ENCODE measurements at regions not wholly inside any gene's neighbourhood (a gene's known extent, or its start where the extent isn't known, plus 50 kb on each side); places are given as distances from the start of the nearest gene placed in this dataset.
"Not testable (repeated sequence)": the region's sequence is repeated elsewhere in the genome, so short reads cannot be mapped to it uniquely, and the experiment has no call there.

DNA sequence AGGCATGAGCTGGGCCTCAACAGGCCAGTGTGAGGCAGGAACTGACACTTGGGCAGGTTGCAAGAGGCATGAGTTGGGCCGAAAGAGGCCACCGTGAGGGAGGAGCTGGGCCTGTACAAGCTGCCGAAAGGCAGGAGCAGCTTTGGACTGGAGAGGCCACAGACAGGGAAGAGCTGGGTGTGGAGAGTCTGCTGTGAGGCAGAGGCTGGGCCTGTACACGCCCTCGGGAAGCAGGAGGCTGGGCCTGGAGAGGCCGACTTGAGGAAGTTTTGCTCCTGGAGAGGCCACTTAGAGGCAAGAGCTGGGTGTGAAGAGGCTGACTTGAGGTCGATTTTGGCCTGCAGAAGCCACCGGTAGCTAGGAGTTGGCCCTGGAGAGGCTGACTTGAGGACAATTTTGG is 73.3 kb upstream of the COBL start:
- intact Hi-C loops (cut with micrococcal nuclease); CTCF ChIA-PET; DNase-seq: not testable (repeated sequence)

GRCh38 chr7:51389216-51389812 is 72.7 kb upstream of the COBL start:
- ATAC-seq (ENCODE audit: low read depth); DNase-seq; H3K4me3 Mint-ChIP-seq; CTCF ChIA-PET; H3K36me3 Mint-ChIP-seq (ENCODE audit: low read depth); H3K9me3 Mint-ChIP-seq; H3K27ac Mint-ChIP-seq; H3K4me1 Mint-ChIP-seq; intact Hi-C loops (cut with micrococcal nuclease); POLR2A ChIA-PET; H3K27me3 Mint-ChIP-seq: not testable (repeated sequence)

More for the DNA sequence above, 73.3 kb upstream of the COBL start:
- H3K36me3 Mint-ChIP-seq (ENCODE audit: low read depth); POLR2A ChIA-PET; H3K4me1 Mint-ChIP-seq; H3K4me3 Mint-ChIP-seq; H3K27me3 Mint-ChIP-seq; H3K27ac Mint-ChIP-seq; H3K9me3 Mint-ChIP-seq; ATAC-seq (ENCODE audit: low read depth): not testable (repeated sequence)

- H3K27me3 Mint-ChIP-seq; DNase-seq; H3K4me3 Mint-ChIP-seq; H3K4me1 Mint-ChIP-seq; H3K36me3 Mint-ChIP-seq (ENCODE audit: low read depth); H3K27ac Mint-ChIP-seq; POLR2A ChIA-PET; ATAC-seq (ENCODE audit: low read depth); H3K9me3 Mint-ChIP-seq; intact Hi-C loops (cut with micrococcal nuclease); CTCF ChIA-PET: not testable (repeated sequence)
Measured at GRCh38 chr7:51388241-51388640, 71.6 kb upstream of the COBL start.

GRCh38 chr7:51386806-51387568 is 70.4 kb upstream of the COBL start:
- CTCF ChIA-PET; H3K4me3 Mint-ChIP-seq; H3K9me3 Mint-ChIP-seq; H3K27me3 Mint-ChIP-seq; intact Hi-C loops (cut with micrococcal nuclease); H3K27ac Mint-ChIP-seq; POLR2A ChIA-PET; H3K4me1 Mint-ChIP-seq; DNase-seq; H3K36me3 Mint-ChIP-seq (ENCODE audit: low read depth); ATAC-seq (ENCODE audit: low read depth): not testable (repeated sequence)

DNA sequence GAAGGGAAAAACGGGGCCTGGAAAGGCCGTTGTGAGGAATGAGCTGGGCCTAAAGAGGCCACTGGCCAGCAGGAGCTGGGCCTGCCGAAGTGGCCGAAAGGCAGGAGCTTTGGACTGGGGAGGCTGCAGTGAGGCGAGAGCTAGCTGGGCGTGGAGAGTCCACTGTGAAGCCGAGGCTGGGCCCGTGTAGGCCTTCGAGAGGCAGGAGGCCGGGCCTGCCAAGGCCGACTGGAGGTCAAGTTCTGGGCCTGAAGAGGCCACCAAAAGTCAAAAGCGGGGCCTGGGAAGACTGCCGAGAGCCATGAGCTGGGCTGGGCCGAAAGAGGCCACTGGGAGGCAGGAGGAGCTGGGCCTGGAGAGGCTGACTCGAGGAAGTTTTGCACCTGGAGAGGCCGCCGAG is 69.6 kb upstream of the COBL start:
- H3K9me3 Mint-ChIP-seq; ATAC-seq (ENCODE audit: low read depth); intact Hi-C loops (cut with micrococcal nuclease); H3K4me3 Mint-ChIP-seq; POLR2A ChIA-PET; H3K27me3 Mint-ChIP-seq; DNase-seq; H3K36me3 Mint-ChIP-seq (ENCODE audit: low read depth); H3K4me1 Mint-ChIP-seq; CTCF ChIA-PET; H3K27ac Mint-ChIP-seq: not testable (repeated sequence)

DNA sequence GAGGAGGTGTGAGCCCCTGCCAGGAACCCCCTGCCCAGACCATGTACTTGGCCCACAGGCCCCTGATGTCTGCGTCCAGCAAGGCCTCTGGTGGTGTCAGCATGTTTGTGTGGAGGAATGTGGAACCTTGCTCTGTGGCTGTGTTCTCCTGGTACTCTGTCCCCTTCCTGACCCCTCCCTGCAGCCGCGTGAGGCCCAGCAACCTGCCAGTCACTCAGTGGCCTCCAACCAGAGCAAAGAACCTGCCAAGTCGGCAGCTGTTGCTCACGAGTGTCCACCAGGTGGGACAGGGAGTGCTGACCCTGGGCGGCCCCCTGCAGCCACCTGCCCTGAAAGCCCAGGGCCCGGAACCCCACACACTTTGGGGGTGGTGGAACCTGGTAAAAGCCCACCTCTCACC is 65.6 kb upstream of the COBL start:
- CTCF ChIA-PET; H3K9me3 Mint-ChIP-seq; DNase-seq; ATAC-seq (ENCODE audit: low read depth); H3K36me3 Mint-ChIP-seq (ENCODE audit: low read depth); H3K4me3 Mint-ChIP-seq; H3K27ac Mint-ChIP-seq; H3K4me1 Mint-ChIP-seq; intact Hi-C loops (cut with micrococcal nuclease); POLR2A ChIA-PET; H3K27me3 Mint-ChIP-seq: not testable (repeated sequence)

DNA sequence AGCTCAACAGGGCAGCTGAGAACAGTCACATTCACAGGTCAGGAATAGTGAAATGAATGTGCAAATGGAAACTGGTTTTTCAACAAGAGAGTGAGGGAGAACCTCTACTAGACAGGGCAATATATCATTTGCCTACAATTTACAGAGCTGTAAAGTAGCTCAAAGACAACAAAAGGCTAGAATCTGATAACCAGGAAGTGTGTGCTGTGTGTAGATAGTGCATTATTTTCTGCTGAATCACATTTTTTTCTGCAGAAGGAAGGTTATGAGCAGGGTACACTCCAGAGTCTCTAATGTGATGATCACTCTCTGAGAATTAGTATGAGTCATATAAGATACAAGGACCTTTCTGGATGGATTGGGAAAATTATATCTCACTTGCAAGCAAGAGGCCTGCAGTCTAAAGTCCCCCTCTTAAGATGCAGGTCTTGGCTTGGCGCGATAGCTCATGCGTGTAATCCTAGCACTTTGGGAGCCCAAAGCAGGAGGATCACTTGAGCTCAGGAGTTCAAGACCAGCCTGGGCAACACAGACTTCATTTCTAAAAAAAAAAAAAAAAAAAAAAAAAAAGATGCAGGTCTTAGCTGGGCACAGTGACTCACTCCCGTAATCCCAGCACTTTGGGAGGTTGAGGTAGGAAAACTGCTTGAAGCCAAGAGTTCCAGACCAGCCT is 59.9 kb upstream of the COBL start:
- no peaks in the 10 kb centered on the region for H3K9me3 Mint-ChIP-seq
- ChIA-PET CTCF (no interaction called here), POLR2A (no interaction called here)
- ATAC-seq (ENCODE audit: low read depth) (no peak), DNase-seq (no peak)
- no peaks in the 10 kb centered on the region for H3K36me3 Mint-ChIP-seq (ENCODE audit: low read depth)
- H3K4me1 Mint-ChIP-seq, result no peaks in the 10 kb centered on the region
- H3K27me3 Mint-ChIP-seq, result no peaks in the 10 kb centered on the region
- H3K27ac Mint-ChIP-seq, result no peak overlapping the region
- TF ChIP-seq, protein P1, sequence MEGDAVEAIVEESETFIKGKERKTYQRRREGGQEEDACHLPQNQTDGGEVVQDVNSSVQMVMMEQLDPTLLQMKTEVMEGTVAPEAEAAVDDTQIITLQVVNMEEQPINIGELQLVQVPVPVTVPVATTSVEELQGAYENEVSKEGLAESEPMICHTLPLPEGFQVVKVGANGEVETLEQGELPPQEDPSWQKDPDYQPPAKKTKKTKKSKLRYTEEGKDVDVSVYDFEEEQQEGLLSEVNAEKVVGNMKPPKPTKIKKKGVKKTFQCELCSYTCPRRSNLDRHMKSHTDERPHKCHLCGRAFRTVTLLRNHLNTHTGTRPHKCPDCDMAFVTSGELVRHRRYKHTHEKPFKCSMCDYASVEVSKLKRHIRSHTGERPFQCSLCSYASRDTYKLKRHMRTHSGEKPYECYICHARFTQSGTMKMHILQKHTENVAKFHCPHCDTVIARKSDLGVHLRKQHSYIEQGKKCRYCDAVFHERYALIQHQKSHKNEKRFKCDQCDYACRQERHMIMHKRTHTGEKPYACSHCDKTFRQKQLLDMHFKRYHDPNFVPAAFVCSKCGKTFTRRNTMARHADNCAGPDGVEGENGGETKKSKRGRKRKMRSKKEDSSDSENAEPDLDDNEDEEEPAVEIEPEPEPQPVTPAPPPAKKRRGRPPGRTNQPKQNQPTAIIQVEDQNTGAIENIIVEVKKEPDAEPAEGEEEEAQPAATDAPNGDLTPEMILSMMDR (IDR thresholded peaks at IDR 0.05), result no peak
- no peak overlapping the region for H3K4me3 Mint-ChIP-seq
- intact Hi-C loops (cut with micrococcal nuclease), result no loop called here

GRCh38 chr7:51374936-51375335 is 58.3 kb upstream of the COBL start:
- ChIA-PET CTCF (no interaction called here), POLR2A (no interaction called here)
- H3K36me3 Mint-ChIP-seq (ENCODE audit: low read depth), result no peaks in the 10 kb centered on the region

DNA sequence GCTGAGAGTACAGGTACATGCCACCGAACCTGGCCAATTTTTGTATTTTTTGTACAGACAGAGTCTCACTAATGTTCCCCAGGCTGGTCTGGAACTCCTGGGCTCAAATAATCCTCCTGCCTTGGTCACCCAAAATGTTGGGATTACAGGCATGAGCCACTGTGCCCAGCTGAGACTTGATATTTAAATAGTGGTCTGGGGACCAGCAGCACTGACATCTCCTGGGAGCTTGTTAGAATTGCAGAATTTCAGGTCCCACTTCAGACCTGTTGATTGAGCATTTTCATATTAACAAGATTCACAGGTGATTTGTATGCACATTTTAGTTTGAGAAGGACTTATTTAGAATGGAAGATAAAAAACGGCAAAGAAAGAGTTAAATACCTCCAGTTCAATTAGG is 57.0 kb upstream of the COBL start:
- ATAC-seq (ENCODE audit: low read depth); H3K27me3 Mint-ChIP-seq; H3K9me3 Mint-ChIP-seq; H3K4me1 Mint-ChIP-seq; POLR2A ChIA-PET; CTCF ChIA-PET; intact Hi-C loops (cut with micrococcal nuclease); DNase-seq; H3K4me3 Mint-ChIP-seq; H3K36me3 Mint-ChIP-seq (ENCODE audit: low read depth); H3K27ac Mint-ChIP-seq: not testable (repeated sequence)

More at GRCh38 chr7:51374936-51375335, 58.3 kb upstream of the COBL start:
- ATAC-seq (ENCODE audit: low read depth), result no peak
- intact Hi-C loops (cut with micrococcal nuclease), result no loop called here
- Mint-ChIP-seq H3K27me3 (no peaks in the 10 kb centered on the region), H3K27ac (no peak overlapping the region), H3K4me3 (no peak overlapping the region), H3K4me1 (no peaks in the 10 kb centered on the region), H3K9me3 (no peaks in the 10 kb centered on the region)
- TF ChIP-seq, protein P1 (IDR thresholded peaks at IDR 0.05), result no peak
- no peak for DNase-seq

Measured in activated B cell treated with CpG ODN at 0.5 μM for 24 hours (primary cell).